Osteocyte (in vitro differentiated cells): ENCODE measurements at regions not wholly inside any gene's neighbourhood (a gene's known extent, or its start where the extent isn't known, plus 50 kb on each side); places are given as distances from the start of the nearest gene placed in this dataset.

Experiments
- DNase-seq: peaks from one replicate; pipeline ENCODE4 v3.0.0; 2021; ENCODE audit warnings: mixed read lengths; ENCODE audit not compliant: unreplicated experiment; ENCODE audit errors: extremely low spot score
- H3K27ac Mint-ChIP-seq: one replicate; pipeline ENCODE4 v1.8.0; 2021; ENCODE audit warnings: mild to moderate bottlenecking, mixed read lengths; ENCODE audit not compliant: unreplicated experiment
- H3K27me3 Mint-ChIP-seq: one replicate; pipeline ENCODE4 v1.8.0; 2021; ENCODE audit warnings: mixed read lengths; ENCODE audit not compliant: unreplicated experiment
- H3K36me3 Mint-ChIP-seq: one replicate; pipeline ENCODE4 v1.8.0; 2021; ENCODE audit warnings: mixed read lengths; ENCODE audit not compliant: unreplicated experiment
- H3K4me1 Mint-ChIP-seq: one replicate; pipeline ENCODE4 v1.8.0; 2021; ENCODE audit warnings: mixed read lengths; ENCODE audit not compliant: unreplicated experiment
- H3K4me3 Mint-ChIP-seq: one replicate; pipeline ENCODE4 v1.8.0; 2021; ENCODE audit warnings: mild to moderate bottlenecking, moderate library complexity, mixed read lengths; ENCODE audit not compliant: unreplicated experiment
- H3K9me3 Mint-ChIP-seq: one replicate; pipeline ENCODE4 v1.8.0; 2021; ENCODE audit warnings: mixed read lengths; ENCODE audit not compliant: unreplicated experiment
- CTCF ChIP-seq: fragments of 200-600 bp; sonication (generic); IDR thresholded peaks from 2 replicates; pipeline ENCODE4 v1.5.0; 2021; ENCODE audit warnings: antibody characterized with exemption, mild to moderate bottlenecking, moderate library complexity

- DNase-seq: no peak
- no peaks in the 10 kb centered on the region for H3K9me3 Mint-ChIP-seq
- no peaks in the 10 kb centered on the region for H3K36me3 Mint-ChIP-seq
- TF ChIP-seq CTCF: no peak
- H3K4me1 Mint-ChIP-seq: peaks cover 7% of the 10 kb centered on the region
- H3K4me3 Mint-ChIP-seq: no peak overlapping the region
- H3K27ac Mint-ChIP-seq: no peak overlapping the region
- no peaks in the 10 kb centered on the region for H3K27me3 Mint-ChIP-seq
Observed at GRCh38 chr1:67556297-67556900, 126.2 kb upstream of the SERBP1 start.

- Mint-ChIP-seq H3K4me3 (no peak overlapping the region), H3K27ac (no peak overlapping the region), H3K4me1 (peaks cover 11% of the 10 kb centered on the region), H3K27me3 (no peaks in the 10 kb centered on the region), H3K9me3 (no peaks in the 10 kb centered on the region), H3K36me3 (no peaks in the 10 kb centered on the region)
- no peak for DNase-seq
- no peak for TF ChIP-seq CTCF
Observed at GRCh38 chr1:67557696-67558448, 127.1 kb upstream of the GADD45A start.

GRCh38 chr1:67558449-67559193, 126.4 kb upstream of the GADD45A start:
- no peak for TF ChIP-seq CTCF
- H3K27ac Mint-ChIP-seq: no peak overlapping the region
- H3K4me3 Mint-ChIP-seq: no peak overlapping the region
- H3K36me3 Mint-ChIP-seq: no peaks in the 10 kb centered on the region
- no peak for DNase-seq
- peaks cover 11% of the 10 kb centered on the region for H3K4me1 Mint-ChIP-seq
- no peaks in the 10 kb centered on the region for H3K9me3 Mint-ChIP-seq
- H3K27me3 Mint-ChIP-seq: no peaks in the 10 kb centered on the region

GRCh38 chr1:67559222-67559700, 125.7 kb upstream of the GADD45A start:
- Mint-ChIP-seq H3K4me3 (no peak overlapping the region), H3K27me3 (no peaks in the 10 kb centered on the region), H3K27ac (peak overlapping the region; percentile 25), H3K36me3 (no peaks in the 10 kb centered on the region), H3K9me3 (no peaks in the 10 kb centered on the region), H3K4me1 (peaks cover 11% of the 10 kb centered on the region)
- TF ChIP-seq CTCF: no peak
- DNase-seq: no peak
